ENCODE measurements at regions not wholly inside any gene's neighbourhood (a gene's known extent, or its start where the extent isn't known, plus 50 kb on each side); places are given as distances from the start of the nearest gene placed in this dataset.

- Histone ChIP-seq H3K9ac (ENCODE audit: insufficient read length, low read depth) (no peak overlapping the region), H3K4me1 (ENCODE audit: insufficient read depth, insufficient read length) (no peaks in the 10 kb centered on the region), H3K9me3 (ENCODE audit: insufficient read depth, low read length) (no peaks in the 10 kb centered on the region), H3K4me3 (ENCODE audit: insufficient read length, low read depth) (no peak overlapping the region), H3K36me3 (ENCODE audit: insufficient read depth, insufficient read length, low read length) (no peaks in the 10 kb centered on the region), H3K27me3 (ENCODE audit: insufficient read depth, insufficient read length) (no peaks in the 10 kb centered on the region)
- DNase-seq (ENCODE audit: low read depth, low spot score): no peak
- TF ChIP-seq ZNF274 (IDR thresholded peaks at IDR 0.05; ENCODE audit: low read depth, low read length) (no peak), YY1 (IDR thresholded peaks at IDR 0.05; ENCODE audit: insufficient read depth, insufficient read length) (no peak), SUZ12 (IDR thresholded peaks at IDR 0.05; ENCODE audit: extremely low read depth, insufficient read depth, insufficient read length) (no peak)
Measured at GRCh38 chr9:118029425-118029824, 325.2 kb downstream of the TLR4 start.

- H3K27me3 ChIP-seq (ENCODE audit: insufficient read depth, insufficient read length): no peaks in the 10 kb centered on the region
- no peaks in the 10 kb centered on the region for H3K9me3 ChIP-seq (ENCODE audit: insufficient read depth, low read length)
- H3K36me3 ChIP-seq (ENCODE audit: insufficient read depth, insufficient read length, low read length): no peaks in the 10 kb centered on the region
- DNase-seq (ENCODE audit: low read depth, low spot score): no peak
- H3K4me3 ChIP-seq (ENCODE audit: insufficient read length, low read depth): no peak overlapping the region
- TF ChIP-seq YY1 (IDR thresholded peaks at IDR 0.05; ENCODE audit: insufficient read depth, insufficient read length): no peak
- TF ChIP-seq ZNF274 (IDR thresholded peaks at IDR 0.05; ENCODE audit: low read depth, low read length): no peak
- TF ChIP-seq SUZ12 (IDR thresholded peaks at IDR 0.05; ENCODE audit: extremely low read depth, insufficient read depth, insufficient read length): no peak
- H3K9ac ChIP-seq (ENCODE audit: insufficient read length, low read depth): no peak overlapping the region
- no peaks in the 10 kb centered on the region for H3K4me1 ChIP-seq (ENCODE audit: insufficient read depth, insufficient read length)
Measured at GRCh38 chr9:118034701-118035100, 330.5 kb downstream of the TLR4 start.

- no peaks in the 10 kb centered on the region for H3K4me1 ChIP-seq (ENCODE audit: insufficient read depth, insufficient read length)
- DNase-seq (ENCODE audit: low read depth, low spot score): no peak
- no peak overlapping the region for H3K4me3 ChIP-seq (ENCODE audit: insufficient read length, low read depth)
- no peaks in the 10 kb centered on the region for H3K36me3 ChIP-seq (ENCODE audit: insufficient read depth, insufficient read length, low read length)
- H3K9me3 ChIP-seq (ENCODE audit: insufficient read depth, low read length): no peaks in the 10 kb centered on the region
- H3K9ac ChIP-seq (ENCODE audit: insufficient read length, low read depth): no peak overlapping the region
- H3K27me3 ChIP-seq (ENCODE audit: insufficient read depth, insufficient read length): no peaks in the 10 kb centered on the region
- no peak for TF ChIP-seq YY1 (IDR thresholded peaks at IDR 0.05; ENCODE audit: insufficient read depth, insufficient read length)
- TF ChIP-seq SUZ12 (IDR thresholded peaks at IDR 0.05; ENCODE audit: extremely low read depth, insufficient read depth, insufficient read length): no peak
- TF ChIP-seq ZNF274 (IDR thresholded peaks at IDR 0.05; ENCODE audit: low read depth, low read length): no peak
Measured at GRCh38 chr9:118038713-118039112, 334.5 kb downstream of the TLR4 start.

GRCh38 chr9:118058227-118058626 is 354.0 kb downstream of the TLR4 start:
- no peak for DNase-seq (ENCODE audit: low read depth, low spot score)
- H3K4me1 ChIP-seq (ENCODE audit: insufficient read depth, insufficient read length): no peaks in the 10 kb centered on the region
- TF ChIP-seq YY1 (IDR thresholded peaks at IDR 0.05; ENCODE audit: insufficient read depth, insufficient read length) (no peak), SUZ12 (IDR thresholded peaks at IDR 0.05; ENCODE audit: extremely low read depth, insufficient read depth, insufficient read length) (no peak), ZNF274 (IDR thresholded peaks at IDR 0.05; ENCODE audit: low read depth, low read length) (no peak)
- H3K4me3 ChIP-seq (ENCODE audit: insufficient read length, low read depth): no peak overlapping the region
- no peak overlapping the region for H3K9ac ChIP-seq (ENCODE audit: insufficient read length, low read depth)
- no peaks in the 10 kb centered on the region for H3K27me3 ChIP-seq (ENCODE audit: insufficient read depth, insufficient read length)
- H3K36me3 ChIP-seq (ENCODE audit: insufficient read depth, insufficient read length, low read length): no peaks in the 10 kb centered on the region
- no peaks in the 10 kb centered on the region for H3K9me3 ChIP-seq (ENCODE audit: insufficient read depth, low read length)

- TF ChIP-seq ZNF274 (IDR thresholded peaks at IDR 0.05; ENCODE audit: low read depth, low read length) (no peak), YY1 (IDR thresholded peaks at IDR 0.05; ENCODE audit: insufficient read depth, insufficient read length) (no peak), SUZ12 (IDR thresholded peaks at IDR 0.05; ENCODE audit: extremely low read depth, insufficient read depth, insufficient read length) (no peak)
- Histone ChIP-seq H3K36me3 (ENCODE audit: insufficient read depth, insufficient read length, low read length) (no peaks in the 10 kb centered on the region), H3K9me3 (ENCODE audit: insufficient read depth, low read length) (no peaks in the 10 kb centered on the region), H3K9ac (ENCODE audit: insufficient read length, low read depth) (no peak overlapping the region), H3K4me1 (ENCODE audit: insufficient read depth, insufficient read length) (no peaks in the 10 kb centered on the region), H3K4me3 (ENCODE audit: insufficient read length, low read depth) (no peak overlapping the region), H3K27me3 (ENCODE audit: insufficient read depth, insufficient read length) (no peaks in the 10 kb centered on the region)
- DNase-seq (ENCODE audit: low read depth, low spot score): peak; percentile 22
Measured at GRCh38 chr9:118059484-118060278, 355.5 kb downstream of the TLR4 start.

GRCh38 chr9:118083161-118083560 is 379.0 kb downstream of the TLR4 start:
- Histone ChIP-seq H3K9me3 (ENCODE audit: insufficient read depth, low read length) (no peaks in the 10 kb centered on the region), H3K4me3 (ENCODE audit: insufficient read length, low read depth) (no peak overlapping the region), H3K9ac (ENCODE audit: insufficient read length, low read depth) (no peak overlapping the region), H3K27me3 (ENCODE audit: insufficient read depth, insufficient read length) (no peaks in the 10 kb centered on the region), H3K36me3 (ENCODE audit: insufficient read depth, insufficient read length, low read length) (no peaks in the 10 kb centered on the region), H3K4me1 (ENCODE audit: insufficient read depth, insufficient read length) (no peaks in the 10 kb centered on the region)
- TF ChIP-seq YY1 (IDR thresholded peaks at IDR 0.05; ENCODE audit: insufficient read depth, insufficient read length): no peak
- no peak for TF ChIP-seq SUZ12 (IDR thresholded peaks at IDR 0.05; ENCODE audit: extremely low read depth, insufficient read depth, insufficient read length)
- TF ChIP-seq ZNF274 (IDR thresholded peaks at IDR 0.05; ENCODE audit: low read depth, low read length): no peak
- DNase-seq (ENCODE audit: low read depth, low spot score): no peak

GRCh38 chr9:118088090-118088489 is 383.9 kb downstream of the TLR4 start:
- Histone ChIP-seq H3K9me3 (ENCODE audit: insufficient read depth, low read length) (no peaks in the 10 kb centered on the region), H3K4me1 (ENCODE audit: insufficient read depth, insufficient read length) (no peaks in the 10 kb centered on the region), H3K4me3 (ENCODE audit: insufficient read length, low read depth) (no peak overlapping the region), H3K36me3 (ENCODE audit: insufficient read depth, insufficient read length, low read length) (no peaks in the 10 kb centered on the region), H3K27me3 (ENCODE audit: insufficient read depth, insufficient read length) (no peaks in the 10 kb centered on the region), H3K9ac (ENCODE audit: insufficient read length, low read depth) (no peak overlapping the region)
- DNase-seq (ENCODE audit: low read depth, low spot score): no peak
- TF ChIP-seq YY1 (IDR thresholded peaks at IDR 0.05; ENCODE audit: insufficient read depth, insufficient read length) (no peak), ZNF274 (IDR thresholded peaks at IDR 0.05; ENCODE audit: low read depth, low read length) (no peak), SUZ12 (IDR thresholded peaks at IDR 0.05; ENCODE audit: extremely low read depth, insufficient read depth, insufficient read length) (no peak)
